K562 (cell line): ENCODE measurements at regions not wholly inside any gene's neighbourhood (a gene's known extent, or its start where the extent isn't known, plus 50 kb on each side); places are given as distances from the start of the nearest gene placed in this dataset.

Experiments used
- ATF1 ChIP-seq, 2 experiments: fragments of 450-650 bp in 1 of 2; IDR thresholded peaks; 2 replicates each; pipeline ENCODE4 v1.6.1; 2016; ENCODE audit warnings: missing compliant biosample characterization in 1 of 2, missing genetic modification characterization in 1 of 2
- BACH1 ChIP-seq: fragments of 200-800 bp; sonication (Bioruptor generic); IDR thresholded peaks from 2 replicates; pipeline ENCODE4 v1.6.1; 2016; ENCODE audit warnings: missing genetic modification characterization, missing compliant biosample characterization
- EZH2 ChIP-seq: IDR thresholded peaks from 2 replicates; pipeline ENCODE4 v1.6.1; 2012; ENCODE audit warnings: low read depth, mild to moderate bottlenecking, inconsistent platforms, low read length, borderline replicate concordance
- NR2C2 ChIP-seq, 2 experiments: fragments of 200-800 bp in 1 of 2; sonication (Bioruptor generic) in 1 of 2; sonication (generic) in 1 of 2; formaldehyde crosslinking in 1 of 2; IDR thresholded peaks; 2 replicates each; pipeline versions ENCODE4 v1.6.1 to v1.8.0; 2016 to 2022; ENCODE audit warnings: mild to moderate bottlenecking in 1 of 2, missing compliant biosample characterization in 1 of 2, missing genetic modification characterization in 1 of 2, missing genetic modification reagents in 1 of 2
- POLR2A ChIP-seq: fragments of 450-650 bp; conservative IDR thresholded peaks from 2 replicates; pipeline ENCODE4 v1.6.1; 2016
- POLR2AphosphoS5 ChIP-seq: IDR thresholded peaks from 2 replicates; pipeline ENCODE4 v1.6.1; 2011; ENCODE audit warnings: mild to moderate bottlenecking, low read depth, low read length, moderate library complexity; ENCODE audit not compliant: control insufficient read depth, insufficient read depth
- SMAD1 ChIP-seq: fragments of 150-350 bp; IDR thresholded peaks from 2 replicates; pipeline ENCODE4 v1.6.1; 2014; ENCODE audit warnings: low read length, low read depth; ENCODE audit not compliant: partially characterized antibody
- SMARCA4 ChIP-seq: fragments of 450-650 bp; IDR thresholded peaks from 2 replicates; pipeline ENCODE4 v1.6.1; 2016
- SP1 ChIP-seq: sonication (generic); formaldehyde crosslinking; IDR thresholded peaks from 2 replicates; pipeline ENCODE4 v1.8.1; 2022; ENCODE audit warnings: mild to moderate bottlenecking, missing genetic modification reagents
- TCF7L2 ChIP-seq: fragments of 150-350 bp; IDR thresholded peaks from 2 replicates; pipeline ENCODE4 v1.6.1; 2016; ENCODE audit warnings: low read depth, mild to moderate bottlenecking, low read length, moderate library complexity
- ZBTB11 ChIP-seq, 3 experiments: fragments of 200-800 bp in 1 of 3; fragments of 250-450 bp in 1 of 3; fragments of 450-650 bp in 1 of 3; sonication (Bioruptor Pico) in 1 of 3; sonication (Bioruptor generic) in 1 of 3; formaldehyde crosslinking in 1 of 3; IDR thresholded peaks; 2 replicates each; pipeline versions ENCODE4 v1.6.1 to v1.8.0; 2016 to 2022; ENCODE audit warnings: mild to moderate bottlenecking in 2 of 3, missing genetic modification characterization in 2 of 3, missing compliant biosample characterization in 1 of 3, moderate library complexity in 1 of 3
- ZNF146 ChIP-seq: IDR thresholded peaks from one replicate; pipeline ENCODE4 v1.6.1; 2018; ENCODE audit warnings: missing compliant biosample characterization; ENCODE audit not compliant: unreplicated experiment
- TF ChIP-seq, protein P1 (sequence below), 2 experiments: IDR thresholded peaks; 2 replicates each; pipeline ENCODE4 v1.6.1; 2011; ENCODE audit warnings: borderline replicate concordance in 1 of 2, control low read depth in 1 of 2, low read depth in 1 of 2, low read length in 1 of 2, mild to moderate bottlenecking in 1 of 2, mixed read lengths in 1 of 2, moderate library complexity in 1 of 2; ENCODE audit not compliant: insufficient read depth in 1 of 2, insufficient read length in 1 of 2, poor library complexity in 1 of 2, severe bottlenecking in 1 of 2; ENCODE audit errors: extremely low read depth in 1 of 2

GRCh38 chr7:67723591-67723990 is 727.0 kb downstream of the TYW1 start:
- TF ChIP-seq ZBTB11 (CRISPR knock-in tag; IDR thresholded peaks at IDR 0.05) (no peak), ATF1 (CRISPR knock-in tag; IDR thresholded peaks at IDR 0.05) (no peak), ATF1 (tag; IDR thresholded peaks at IDR 0.05) (no peak), POLR2AphosphoS5 (no peak), TCF7L2 (no peak), BACH1 (tag) (no peak), ZNF146 (CRISPR knock-in tag) (no peak), SP1 (CRISPR knock-in tag) (no peak), EZH2 (no peak), NR2C2 (CRISPR knock-in tag; IDR thresholded peaks at IDR 0.05) (no peak), NR2C2 (tag; IDR thresholded peaks at IDR 0.05) (no peak), POLR2A (no peak), SMARCA4 (no peak), SMAD1 (no peak)
- TF ChIP-seq, protein P1, sequence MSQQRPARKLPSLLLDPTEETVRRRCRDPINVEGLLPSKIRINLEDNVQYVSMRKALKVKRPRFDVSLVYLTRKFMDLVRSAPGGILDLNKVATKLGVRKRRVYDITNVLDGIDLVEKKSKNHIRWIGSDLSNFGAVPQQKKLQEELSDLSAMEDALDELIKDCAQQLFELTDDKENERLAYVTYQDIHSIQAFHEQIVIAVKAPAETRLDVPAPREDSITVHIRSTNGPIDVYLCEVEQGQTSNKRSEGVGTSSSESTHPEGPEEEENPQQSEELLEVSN (IDR thresholded peaks at IDR 0.05; ENCODE audit: borderline replicate concordance in 1 of 2, extremely low read depth in 1 of 2, insufficient read depth in 1 of 2, insufficient read length in 1 of 2, low read depth in 1 of 2, low read length in 1 of 2, poor library complexity in 1 of 2, severe bottlenecking in 1 of 2), result no peak
